ENCODE measurements at regions not wholly inside any gene's neighbourhood (a gene's known extent, or its start where the extent isn't known, plus 50 kb on each side); places are given as distances from the start of the nearest gene placed in this dataset.

GRCh38 chr21:35593000-35593502 lies 467.3 kb downstream of the SETD4 start:
- TF ChIP-seq POLR2A (IDR thresholded peaks at IDR 0.05; ENCODE audit: low read length) (no peak), GATA1 (IDR thresholded peaks at IDR 0.05; ENCODE audit: low read depth, low read length) (no peak)

Measured in erythroblast (primary cell).